HUDEP-2 (cell line): ENCODE measurements at regions not wholly inside any gene's neighbourhood (a gene's known extent, or its start where the extent isn't known, plus 50 kb on each side); places are given as distances from the start of the nearest gene placed in this dataset.

Experiments
- DNase-seq, 76 experiments: peaks; one replicate each; lab custom pipeline; 2025; ENCODE audit not compliant: unreplicated experiment in 76 of 76; lab: John Stamatoyannopoulos, UW

GRCh38 chrX:78496483-78496882 is 162.6 kb downstream of the RTL3 start:
- no peak for DNase-seq

- DNase-seq: no peak
Observed at GRCh38 chrX:78493180-78493579, 165.8 kb upstream of the CYSLTR1 start.

- no peak for DNase-seq
Observed at GRCh38 chrX:78476701-78477100, 149.3 kb upstream of the CYSLTR1 start.

- no peak for DNase-seq
Observed at GRCh38 chrX:78456909-78457308, 129.5 kb upstream of the CYSLTR1 start.

- no peak for DNase-seq
Observed at GRCh38 chrX:78455901-78456300, 128.5 kb upstream of the CYSLTR1 start.

- no peak for DNase-seq
Observed at GRCh38 chrX:78452356-78452755, 124.9 kb upstream of the CYSLTR1 start.

GRCh38 chrX:78437621-78438020 is 110.2 kb upstream of the CYSLTR1 start:
- no peak for DNase-seq

- DNase-seq: no peak
Observed at GRCh38 chrX:78429172-78429571, 101.8 kb upstream of the CYSLTR1 start.

GRCh38 chrX:78388663-78389062 is 61.3 kb upstream of the CYSLTR1 start:
- no peak for DNase-seq

- DNase-seq: no peak
Observed at GRCh38 chrX:78387364-78387763, 60.0 kb upstream of the CYSLTR1 start.

- DNase-seq: no peak
Observed at GRCh38 chrX:78384486-78384885, 57.1 kb upstream of the CYSLTR1 start.

GRCh38 chrX:78383594-78383993 is 56.2 kb upstream of the CYSLTR1 start:
- DNase-seq: no peak

- no peak for DNase-seq
Observed at GRCh38 chrX:78378476-78379115, 51.2 kb upstream of the CYSLTR1 start.
